GM18502 (cell line): ENCODE measurements at regions not wholly inside any gene's neighbourhood (a gene's known extent, or its start where the extent isn't known, plus 50 kb on each side); places are given as distances from the start of the nearest gene placed in this dataset.
"Not testable (repeated sequence)": the region's sequence is repeated elsewhere in the genome, so short reads cannot be mapped to it uniquely, and the experiment has no call there.

Experiments used
- ATAC-seq: cut with Tn5 transposase; IDR thresholded peaks from one replicate; pipeline ENCODE4 v1.9.1; 2021; ENCODE audit warnings: mild to moderate bottlenecking; ENCODE audit not compliant: unreplicated experiment, poor library complexity

DNA sequence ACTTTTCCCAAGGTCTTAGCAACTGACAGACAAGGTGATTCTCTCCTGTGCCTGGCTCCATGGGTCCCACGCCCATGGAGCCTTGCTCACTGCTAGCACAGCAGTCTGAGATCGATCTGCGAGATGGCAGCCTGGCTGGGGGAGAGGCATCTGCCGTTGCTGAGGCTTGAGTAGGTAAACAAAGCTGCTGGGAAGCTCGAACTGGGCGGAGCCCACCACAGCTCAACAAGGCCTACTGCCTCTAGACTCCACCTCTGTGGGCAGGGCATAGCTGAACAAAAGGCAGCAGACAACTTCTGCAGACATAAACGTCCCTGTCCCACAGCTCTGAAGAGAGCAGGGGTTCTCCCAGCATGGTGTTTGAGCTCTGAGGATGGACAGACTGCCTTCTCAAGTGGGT lies 224.9 kb upstream of the CNR1 start:
- not testable (repeated sequence) for ATAC-seq

DNA sequence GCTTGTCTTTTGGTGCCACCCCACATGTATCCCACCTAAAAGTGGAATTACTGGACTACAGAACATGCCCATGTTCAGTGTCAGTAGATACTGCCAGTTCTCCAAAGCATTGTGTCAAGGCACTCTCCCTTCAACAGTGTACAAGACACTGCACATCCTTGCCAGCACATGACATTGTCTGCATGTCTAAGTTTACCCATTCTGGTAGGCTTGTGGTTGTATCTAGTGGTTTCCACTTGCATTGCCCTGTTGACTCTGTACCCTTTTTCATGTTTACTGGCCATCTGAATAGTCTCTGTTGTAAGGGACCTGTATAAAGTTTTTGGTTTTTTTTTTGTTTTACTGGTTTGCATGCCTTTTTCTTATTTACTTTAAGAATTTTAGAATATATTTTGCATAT lies 222.4 kb upstream of the CNR1 start:
- no peak for ATAC-seq

DNA sequence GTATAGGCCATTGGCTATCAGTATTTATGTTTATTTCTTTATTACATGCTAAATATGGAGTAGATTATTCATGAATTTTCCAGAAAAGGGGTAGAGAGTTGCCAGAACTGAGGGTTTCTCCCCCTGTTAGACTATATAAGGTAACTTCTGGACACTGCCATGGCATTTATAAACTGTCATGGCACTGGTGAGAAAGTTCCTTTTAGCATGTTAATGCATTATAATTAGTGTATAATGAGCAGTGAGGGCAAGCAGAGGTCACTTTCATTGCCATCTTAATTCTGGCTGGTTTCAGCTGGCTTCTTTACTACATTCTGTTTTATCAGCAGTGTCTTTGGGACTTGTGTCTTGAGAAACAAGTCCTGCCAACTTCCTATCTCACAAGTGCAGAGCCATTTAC lies 220.0 kb upstream of the CNR1 start:
- ATAC-seq = no peak

DNA sequence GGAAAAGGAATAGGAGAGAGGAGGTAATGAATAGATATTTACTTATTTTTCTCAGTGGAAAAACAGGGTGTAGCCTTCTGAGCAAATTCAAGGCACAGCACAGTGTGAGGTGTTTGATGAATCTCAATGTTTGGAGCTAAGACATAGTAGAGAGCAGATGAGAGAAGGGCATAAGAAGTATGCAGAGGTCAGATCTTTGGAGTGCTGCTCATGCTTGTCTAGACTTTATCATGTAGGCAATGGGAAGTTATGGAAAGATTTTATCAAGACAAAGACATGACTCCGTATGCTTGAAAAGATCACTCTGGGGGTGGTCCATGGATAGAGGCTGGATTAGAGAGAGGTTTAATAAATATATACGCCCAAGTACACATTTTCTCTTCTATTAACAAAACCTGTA lies 217.0 kb upstream of the CNR1 start:
- no peak for ATAC-seq

GRCh38 chr6:88381289-88381642 lies 215.1 kb upstream of the CNR1 start:
- no peak for ATAC-seq

DNA sequence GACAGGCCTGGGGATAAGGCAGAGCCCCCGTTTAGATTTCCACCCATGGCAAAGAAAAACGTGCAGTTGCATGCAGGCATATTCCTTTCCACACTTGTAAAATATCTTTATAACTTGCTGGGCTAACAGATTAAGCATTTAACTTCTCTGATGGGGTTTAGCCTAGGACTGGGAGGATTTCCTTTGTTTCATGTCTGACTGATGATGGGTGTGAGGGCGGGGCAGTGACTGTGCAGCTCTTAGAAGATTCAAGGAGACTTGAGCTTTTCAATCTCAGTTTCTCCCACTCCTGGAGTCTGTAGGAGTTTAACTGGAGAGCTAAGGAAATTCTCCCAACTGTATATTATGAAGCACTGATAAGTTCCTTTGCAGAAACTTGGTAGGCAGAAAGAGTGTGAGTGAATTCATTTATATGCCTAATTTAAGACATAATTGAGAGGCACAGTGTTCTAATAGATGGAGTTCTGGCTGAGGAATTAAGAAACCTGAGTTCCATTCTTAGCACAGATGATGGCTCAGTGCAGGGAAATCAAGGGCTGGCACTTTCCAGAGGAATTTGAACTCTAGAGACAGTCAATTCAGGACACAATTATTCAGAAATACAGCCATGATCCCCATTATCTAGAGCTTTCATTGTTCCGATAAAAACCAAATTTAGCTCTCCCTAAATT lies 214.6 kb upstream of the CNR1 start:
- ATAC-seq = no peak

DNA sequence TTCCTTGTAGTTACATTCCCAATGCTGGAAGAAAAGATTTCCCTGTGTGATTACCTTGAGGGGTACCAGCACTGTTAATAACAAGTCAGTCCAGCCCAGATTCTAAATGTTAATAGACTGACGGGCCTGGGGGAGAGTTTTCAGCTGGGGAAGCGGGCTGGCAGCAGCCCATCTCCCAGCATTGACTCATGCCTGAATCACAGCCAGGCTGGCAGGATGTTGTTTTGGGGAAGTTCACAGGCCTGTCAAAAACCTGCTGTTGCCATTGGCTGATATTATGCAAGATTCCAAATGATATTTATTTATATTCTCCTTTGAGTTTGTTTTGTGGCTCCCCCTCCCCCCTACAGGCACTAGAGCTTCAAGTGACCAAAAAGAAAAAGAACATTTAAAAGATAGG lies 213.9 kb upstream of the CNR1 start:
- no peak for ATAC-seq

DNA sequence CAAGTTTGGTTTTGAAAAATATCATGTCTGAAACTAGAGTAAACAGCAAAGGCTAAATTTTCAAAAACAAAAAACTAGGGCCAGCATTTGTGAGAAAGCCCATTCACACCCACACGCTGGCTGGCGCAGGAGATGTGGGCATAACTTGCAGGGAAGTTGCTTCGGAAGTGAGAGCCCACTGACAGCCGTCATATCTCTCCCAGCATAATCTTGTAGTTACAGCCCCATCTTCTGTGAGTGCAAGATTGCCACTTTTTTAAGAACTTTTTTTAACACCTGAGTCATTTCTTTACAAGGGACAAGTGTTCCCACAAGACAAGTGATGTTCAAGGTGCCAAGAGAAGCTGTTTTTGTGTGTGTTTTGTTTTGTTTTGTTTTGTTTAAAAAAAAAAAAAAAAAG lies 212.5 kb upstream of the CNR1 start:
- no peak for ATAC-seq

- no peak for ATAC-seq
Measured at GRCh38 chr6:88377976-88378568, 211.9 kb upstream of the CNR1 start.

- no peak for ATAC-seq
Measured at GRCh38 chr6:88376768-88377387, 210.7 kb upstream of the CNR1 start.

GRCh38 chr6:88376197-88376596 lies 210.1 kb upstream of the CNR1 start:
- ATAC-seq = no peak

DNA sequence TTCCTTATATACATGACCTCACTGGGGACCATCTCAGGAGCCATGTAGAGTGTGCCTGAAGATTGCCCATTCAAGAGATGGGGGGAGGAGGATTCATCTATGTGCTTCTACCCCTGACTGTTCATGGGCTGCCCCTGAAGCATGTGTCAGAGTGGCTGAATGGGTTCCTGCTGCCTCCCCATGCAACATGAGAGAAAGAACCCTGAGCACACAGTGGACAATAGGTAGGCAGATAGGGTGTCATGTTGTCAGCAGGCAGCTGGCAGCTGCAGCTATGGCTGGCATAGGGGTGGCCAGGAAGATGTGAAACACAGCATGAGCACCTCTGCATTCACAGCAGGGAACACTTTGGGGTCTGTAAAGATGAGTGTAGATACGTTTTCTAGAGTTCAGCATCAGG lies 208.4 kb upstream of the CNR1 start:
- ATAC-seq = no peak

GRCh38 chr6:88371480-88371879 lies 205.3 kb upstream of the CNR1 start:
- ATAC-seq = no peak

DNA sequence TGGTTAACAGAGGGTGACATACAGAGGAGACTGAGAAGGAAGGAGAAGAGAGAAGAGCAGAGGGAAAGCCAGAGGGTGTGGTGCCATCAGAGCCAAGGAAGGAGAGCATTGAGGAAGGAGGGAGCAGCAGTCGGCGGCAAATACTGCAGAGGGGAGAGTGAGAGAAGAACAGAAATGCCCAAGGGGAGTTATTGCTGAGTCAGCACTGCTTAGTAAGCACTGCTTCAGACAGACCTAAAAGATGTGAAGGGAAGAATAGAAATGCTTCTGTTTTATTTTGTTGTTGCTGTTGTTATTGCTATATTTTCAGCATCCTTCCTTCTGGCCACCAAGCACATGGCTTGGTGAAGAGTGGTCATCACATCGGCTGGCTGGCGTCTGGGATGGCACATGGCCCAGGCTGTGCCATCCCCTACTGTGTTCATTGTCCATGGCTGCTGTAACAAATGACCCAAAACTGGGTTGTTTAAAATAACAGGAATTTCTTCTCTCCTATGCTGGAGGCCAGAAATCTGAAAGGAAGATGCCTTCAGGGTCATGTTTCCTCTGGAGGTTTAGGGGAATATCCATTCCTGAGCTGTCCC lies 204.1 kb upstream of the CNR1 start:
- no peak for ATAC-seq

DNA sequence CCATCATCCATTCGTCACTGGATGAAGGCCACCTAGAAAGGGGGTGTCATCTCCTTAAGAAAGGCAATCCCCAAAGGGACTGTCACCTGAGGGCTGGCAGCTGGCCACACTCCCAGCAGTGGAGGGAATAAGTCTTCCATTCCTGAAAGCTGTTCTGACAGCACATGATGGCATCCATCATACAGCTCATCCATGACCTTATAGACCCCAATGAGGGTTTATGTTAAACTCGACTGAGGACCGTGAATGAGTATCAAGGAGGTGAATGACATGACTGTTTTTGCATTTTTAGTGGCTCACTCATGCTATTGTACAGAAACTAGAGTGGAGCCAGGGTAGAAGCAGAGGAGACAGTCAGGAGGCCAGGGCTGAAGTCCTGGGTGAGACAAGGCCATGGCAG lies 203.1 kb upstream of the CNR1 start:
- no peak for ATAC-seq

DNA sequence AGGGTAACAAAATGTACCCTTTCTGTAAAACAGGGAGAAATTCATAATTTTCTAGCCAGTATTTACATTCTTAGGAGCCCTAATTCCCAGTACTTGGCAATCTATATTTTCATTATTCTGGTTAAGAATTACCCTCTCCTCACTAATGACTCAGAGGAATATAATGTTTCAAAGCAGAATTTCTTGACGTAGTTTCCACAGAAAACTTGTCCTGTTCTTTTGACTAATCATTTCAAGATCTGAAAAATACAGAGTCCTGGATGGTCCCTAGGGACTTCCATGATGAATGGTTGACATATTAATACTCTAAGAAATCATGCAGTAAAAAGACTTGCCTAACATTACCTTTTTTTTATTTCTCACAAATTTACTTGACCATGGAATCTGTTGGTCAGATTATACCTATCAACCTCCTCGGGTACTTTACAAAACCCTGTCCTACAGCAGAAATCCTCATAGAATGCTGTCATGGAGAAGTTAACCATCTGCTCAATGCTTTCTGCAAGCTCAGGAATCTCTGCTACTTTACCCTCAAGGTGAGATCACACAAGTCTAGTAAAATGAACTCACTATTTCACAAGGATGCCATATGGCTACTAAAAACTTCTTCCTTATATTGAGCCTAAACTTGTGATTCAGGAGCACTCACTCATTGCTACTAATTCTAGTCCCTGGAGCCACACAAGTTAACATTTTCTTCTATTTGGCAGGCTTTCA lies 202.1 kb upstream of the CNR1 start:
- no peak for ATAC-seq

GRCh38 chr6:88367248-88367647 lies 201.1 kb upstream of the CNR1 start:
- ATAC-seq = no peak

- ATAC-seq = no peak
Measured at GRCh38 chr6:88366672-88367071, 200.5 kb upstream of the CNR1 start.

DNA sequence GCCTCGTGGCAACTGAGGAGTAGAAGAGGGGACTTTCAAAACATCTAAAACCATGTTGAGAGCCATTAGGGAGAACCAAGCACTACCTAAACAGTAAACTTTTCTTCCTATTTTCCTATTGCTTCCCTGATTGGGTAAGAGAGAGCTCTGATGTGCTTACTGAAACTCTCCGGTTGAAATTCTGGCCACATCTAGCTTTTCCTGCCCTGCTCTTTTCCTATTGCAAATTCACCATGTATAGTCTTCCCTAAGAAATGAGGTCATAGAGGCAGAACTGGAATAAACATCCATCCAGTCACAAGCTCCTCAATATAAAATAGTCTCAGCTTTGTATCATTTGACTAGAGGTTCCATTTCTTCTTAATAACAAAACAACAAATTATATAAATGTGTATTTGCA lies 199.5 kb upstream of the CNR1 start:
- ATAC-seq = no peak

DNA sequence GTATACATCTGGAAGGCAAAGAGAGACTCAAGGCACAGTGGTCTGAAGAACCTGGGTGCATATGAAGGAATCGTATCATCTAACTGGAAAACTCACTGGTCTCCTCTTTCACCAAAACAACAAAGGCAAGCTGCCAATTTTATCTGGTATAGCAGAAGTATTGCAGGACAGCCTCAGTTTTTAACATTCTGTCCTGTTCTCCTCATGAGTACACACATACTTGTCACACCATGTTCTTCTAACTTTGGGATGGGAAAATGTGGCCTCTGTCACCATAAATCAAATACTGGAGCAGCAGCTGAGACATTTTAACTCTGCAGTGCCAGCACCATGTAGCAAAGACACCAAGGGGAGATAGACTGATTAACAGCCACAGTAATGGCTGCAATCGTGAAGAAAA lies 199.1 kb upstream of the CNR1 start:
- ATAC-seq = no peak

- no peak for ATAC-seq
Measured at GRCh38 chr6:88361754-88362153, 195.6 kb upstream of the CNR1 start.
